ENCODE measurements at regions not wholly inside any gene's neighbourhood (a gene's known extent, or its start where the extent isn't known, plus 50 kb on each side); places are given as distances from the start of the nearest gene placed in this dataset.

DNA sequence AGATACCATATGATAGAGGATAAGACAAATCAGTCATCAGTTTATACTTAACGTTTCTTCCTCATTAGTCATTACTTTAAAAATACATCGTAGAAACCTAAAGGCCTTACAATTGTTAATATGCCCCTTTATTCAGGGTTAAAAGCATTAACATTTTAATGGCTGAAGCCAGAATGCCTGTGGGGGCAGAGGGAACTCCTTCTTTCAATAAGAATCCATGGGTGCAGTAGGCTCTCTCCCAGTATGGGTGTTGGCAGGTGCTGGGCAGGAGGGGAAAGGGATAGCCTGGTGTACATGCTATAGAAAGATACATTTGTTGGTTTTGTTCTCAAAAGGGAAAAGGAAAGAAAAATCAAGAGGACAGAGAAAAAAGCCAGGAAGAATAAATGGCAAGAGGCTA, 1035.7 kb upstream of the POU3F3 start:
- H3K27ac Mint-ChIP-seq: no peak overlapping the region
- H3K27me3 Mint-ChIP-seq (ENCODE audit: low read depth): no peaks in the 10 kb centered on the region
- ATAC-seq (replicated peaks in 1 of 2) (no peak), DNase-seq (no peak)
- no peaks in the 10 kb centered on the region for H3K4me1 Mint-ChIP-seq (ENCODE audit: low read depth)
- H3K36me3 Mint-ChIP-seq (ENCODE audit: insufficient read depth in 2 of 2): no peaks in the 10 kb centered on the region
- no peak overlapping the region for H3K4me3 Mint-ChIP-seq
- peaks cover 1 to 9% of the 10 kb centered on the region in 2 donors for H3K9me3 Mint-ChIP-seq

DNA sequence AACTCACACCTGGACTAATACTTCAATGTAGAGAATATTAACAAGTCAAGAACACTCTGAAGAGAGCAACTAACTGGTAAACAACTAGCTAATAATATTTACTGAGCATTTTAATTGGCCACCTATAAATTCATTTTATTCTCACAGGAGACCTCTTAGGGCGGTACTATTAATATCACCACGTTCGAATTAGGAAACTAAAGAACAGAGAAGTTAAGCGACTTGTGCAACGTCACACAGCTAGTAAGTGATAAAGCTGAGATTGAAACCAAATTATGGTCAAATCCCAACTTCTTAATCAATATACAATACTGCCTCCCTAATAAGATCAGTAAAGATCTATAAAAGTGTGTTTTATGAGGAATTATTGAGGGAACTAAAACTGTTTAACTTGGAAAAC, 1034.3 kb upstream of the POU3F3 start:
- Mint-ChIP-seq H3K27me3 (ENCODE audit: low read depth) (no peaks in the 10 kb centered on the region), H3K9me3 (peaks cover 0 to 7% of the 10 kb centered on the region in 2 donors), H3K4me3 (no peak overlapping the region), H3K27ac (no peak overlapping the region), H3K4me1 (ENCODE audit: low read depth) (no peaks in the 10 kb centered on the region), H3K36me3 (ENCODE audit: insufficient read depth in 2 of 2) (no peaks in the 10 kb centered on the region)
- DNase-seq (no peak), ATAC-seq (replicated peaks in 1 of 2) (no peak)

DNA sequence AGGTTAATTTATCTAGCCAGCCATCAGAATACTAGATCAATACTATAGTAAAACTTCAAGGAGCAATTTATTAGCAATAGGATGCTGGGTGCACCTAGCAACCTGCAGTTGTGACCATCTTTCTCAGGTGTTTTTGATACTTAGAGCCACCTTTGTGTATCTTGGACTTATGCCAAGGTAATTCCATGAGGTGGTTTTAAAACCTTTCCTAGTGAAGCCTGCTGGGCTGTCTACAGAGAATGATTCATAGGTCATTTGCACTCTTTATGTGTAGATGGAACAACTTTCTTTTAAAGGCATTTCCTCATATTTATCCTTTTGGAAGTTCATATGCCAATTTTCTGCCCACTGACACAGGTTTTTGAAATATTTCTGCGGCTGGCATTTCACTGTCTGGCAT, 1030.1 kb upstream of the POU3F3 start:
- Mint-ChIP-seq H3K36me3 (ENCODE audit: insufficient read depth in 2 of 2) (peaks cover 0 to 2% of the 10 kb centered on the region in 2 donors), H3K27me3 (ENCODE audit: low read depth) (no peaks in the 10 kb centered on the region), H3K4me3 (no peak overlapping the region), H3K4me1 (ENCODE audit: low read depth) (no peaks in the 10 kb centered on the region), H3K9me3 (peaks cover 6 to 13% of the 10 kb centered on the region in 2 donors), H3K27ac (no peak overlapping the region)
- ATAC-seq (replicated peaks in 1 of 2) (no peak), DNase-seq (no peak)

DNA sequence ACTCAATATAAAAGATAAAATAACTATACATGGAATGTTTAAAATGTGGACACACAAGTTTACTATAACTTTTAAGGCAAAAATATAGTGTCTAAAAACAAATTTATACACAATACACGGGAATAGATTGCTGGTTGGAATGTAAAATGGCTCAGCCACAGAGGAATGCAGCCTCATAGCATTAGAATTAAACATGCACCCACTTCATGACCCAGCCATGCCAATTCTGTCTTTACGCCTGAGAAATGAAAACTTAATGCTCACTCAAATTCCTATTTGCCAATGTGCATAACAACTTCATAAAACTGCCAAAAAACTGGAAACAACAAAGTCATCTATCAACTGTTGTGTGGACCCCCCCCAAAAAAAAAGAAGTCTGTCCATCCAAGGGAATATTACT, 1006.6 kb upstream of the POU3F3 start:
- Mint-ChIP-seq H3K4me3 (no peak overlapping the region), H3K9me3 (peaks cover 10 to 12% of the 10 kb centered on the region in 2 donors), H3K27ac (no peak overlapping the region), H3K36me3 (ENCODE audit: insufficient read depth in 2 of 2) (no peaks in the 10 kb centered on the region), H3K27me3 (ENCODE audit: low read depth) (no peaks in the 10 kb centered on the region), H3K4me1 (ENCODE audit: low read depth) (no peaks in the 10 kb centered on the region)
- DNase-seq (no peak), ATAC-seq (replicated peaks in 1 of 2) (no peak)

DNA sequence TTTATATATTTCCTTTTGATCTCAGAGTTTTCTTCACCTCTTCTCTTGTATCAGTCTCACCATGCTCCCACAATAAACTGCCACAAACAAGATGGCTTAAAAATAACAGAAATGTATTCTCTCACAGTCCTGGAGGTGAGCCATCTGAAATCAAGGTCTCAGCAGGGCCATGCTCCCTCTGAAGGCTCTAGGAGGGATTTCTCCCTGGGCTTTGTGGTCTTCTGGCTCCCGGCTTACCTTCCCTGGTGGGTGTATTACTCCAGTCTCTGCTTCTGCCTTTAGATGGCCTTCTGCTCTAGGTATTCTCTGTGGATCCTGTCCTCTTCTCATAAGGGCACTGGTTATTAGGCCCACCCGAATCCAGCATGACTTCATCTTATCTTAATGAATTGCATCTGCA, 994.7 kb upstream of the POU3F3 start:
- peaks cover 0 to 6% of the 10 kb centered on the region in 2 donors for H3K9me3 Mint-ChIP-seq
- ATAC-seq (replicated peaks in 1 of 2): no peak
- H3K27me3 Mint-ChIP-seq (ENCODE audit: low read depth): no peaks in the 10 kb centered on the region
- no peaks in the 10 kb centered on the region for H3K36me3 Mint-ChIP-seq (ENCODE audit: insufficient read depth in 2 of 2)
- no peak overlapping the region for H3K27ac Mint-ChIP-seq
- no peak overlapping the region for H3K4me3 Mint-ChIP-seq
- DNase-seq: no peak
- H3K4me1 Mint-ChIP-seq (ENCODE audit: low read depth): no peaks in the 10 kb centered on the region

DNA sequence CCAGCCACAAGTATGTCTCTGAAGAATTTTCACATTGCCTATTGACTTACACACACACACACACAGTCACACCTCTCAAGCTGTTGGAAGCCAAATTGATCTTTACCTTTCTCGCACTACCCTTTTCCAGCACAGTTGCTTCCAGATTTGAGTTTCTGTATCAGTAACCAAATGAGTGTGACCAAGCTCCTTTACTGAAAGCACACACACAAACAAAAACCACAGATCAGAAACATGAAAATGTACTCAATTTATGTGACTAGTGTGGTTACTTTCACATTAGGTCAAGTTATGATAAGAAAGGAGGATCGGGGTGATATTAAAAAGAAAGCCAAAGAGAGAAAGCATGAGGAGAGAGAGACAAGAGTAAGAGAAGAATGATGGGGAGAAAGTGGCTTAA, 993.9 kb upstream of the POU3F3 start:
- ATAC-seq (replicated peaks in 1 of 2) (no peak), DNase-seq (no peak)
- H3K27ac Mint-ChIP-seq: no peak overlapping the region
- no peak overlapping the region for H3K4me3 Mint-ChIP-seq
- no peaks in the 10 kb centered on the region for H3K4me1 Mint-ChIP-seq (ENCODE audit: low read depth)
- H3K27me3 Mint-ChIP-seq (ENCODE audit: low read depth): no peaks in the 10 kb centered on the region
- peaks cover 0 to 6% of the 10 kb centered on the region in 2 donors for H3K9me3 Mint-ChIP-seq
- H3K36me3 Mint-ChIP-seq (ENCODE audit: insufficient read depth in 2 of 2): no peaks in the 10 kb centered on the region

DNA sequence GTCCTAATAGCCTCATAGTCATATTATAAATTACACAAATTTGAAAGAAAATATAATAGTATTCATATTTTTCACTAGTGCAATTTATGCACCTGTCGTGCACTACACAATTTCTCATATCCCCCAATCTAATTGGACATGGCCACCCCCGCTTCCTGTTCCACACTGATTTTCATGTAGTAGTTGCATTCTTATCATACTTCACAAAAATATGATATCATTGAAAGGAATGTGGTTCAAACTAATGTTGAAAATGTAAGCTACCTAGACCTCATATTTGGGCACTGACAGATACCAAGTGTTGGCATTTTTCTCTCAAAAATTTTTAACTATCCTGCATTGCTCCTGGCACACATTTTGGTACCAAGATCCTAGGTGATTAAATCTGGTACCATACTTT, 985.5 kb upstream of the POU3F3 start:
- DNase-seq (no peak), ATAC-seq (replicated peaks in 1 of 2) (no peak)
- Mint-ChIP-seq H3K27me3 (ENCODE audit: low read depth) (no peaks in the 10 kb centered on the region), H3K4me3 (no peak overlapping the region), H3K4me1 (ENCODE audit: low read depth) (no peaks in the 10 kb centered on the region), H3K9me3 (peaks cover 3 to 6% of the 10 kb centered on the region in 2 donors), H3K36me3 (ENCODE audit: insufficient read depth in 2 of 2) (no peaks in the 10 kb centered on the region), H3K27ac (no peak overlapping the region)

DNA sequence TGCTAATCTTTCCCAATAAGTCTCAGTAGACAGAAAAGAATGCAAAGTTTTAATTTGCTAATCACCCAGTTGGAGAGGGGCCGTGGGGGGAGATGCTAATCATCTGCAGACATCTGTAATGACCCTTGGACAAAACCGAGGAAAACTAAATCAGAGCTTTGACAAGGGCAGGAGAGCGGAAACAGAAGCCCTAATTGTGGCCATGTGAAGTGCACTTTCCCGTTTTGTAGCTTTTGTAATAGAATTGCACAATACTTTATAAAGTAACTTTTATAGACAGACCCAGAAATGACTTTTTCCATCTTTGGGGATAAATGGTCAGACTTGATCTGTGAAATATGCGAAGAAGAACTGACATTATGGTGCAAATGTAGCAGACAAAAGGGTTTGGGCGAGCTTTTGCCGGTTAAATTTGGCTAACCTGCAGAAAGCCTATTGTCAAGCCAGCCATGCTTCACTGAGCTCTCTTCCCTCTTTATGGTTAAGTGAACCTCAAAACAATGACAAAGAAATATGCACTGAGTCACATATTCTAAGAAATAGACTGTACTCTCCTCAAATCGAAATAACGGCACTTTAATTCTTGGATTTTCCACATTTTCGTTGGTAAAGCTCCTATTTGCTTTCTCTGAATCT, 980.1 kb upstream of the POU3F3 start:
- no peak for DNase-seq
- no peak for ATAC-seq (replicated peaks in 1 of 2)
- H3K27me3 Mint-ChIP-seq (ENCODE audit: low read depth): no peaks in the 10 kb centered on the region
- H3K27ac Mint-ChIP-seq: no peak overlapping the region
- no peak overlapping the region for H3K4me3 Mint-ChIP-seq
- peaks cover 4 to 5% of the 10 kb centered on the region in 2 donors for H3K9me3 Mint-ChIP-seq
- no peaks in the 10 kb centered on the region for H3K36me3 Mint-ChIP-seq (ENCODE audit: insufficient read depth in 2 of 2)
- H3K4me1 Mint-ChIP-seq (ENCODE audit: low read depth): no peaks in the 10 kb centered on the region

DNA sequence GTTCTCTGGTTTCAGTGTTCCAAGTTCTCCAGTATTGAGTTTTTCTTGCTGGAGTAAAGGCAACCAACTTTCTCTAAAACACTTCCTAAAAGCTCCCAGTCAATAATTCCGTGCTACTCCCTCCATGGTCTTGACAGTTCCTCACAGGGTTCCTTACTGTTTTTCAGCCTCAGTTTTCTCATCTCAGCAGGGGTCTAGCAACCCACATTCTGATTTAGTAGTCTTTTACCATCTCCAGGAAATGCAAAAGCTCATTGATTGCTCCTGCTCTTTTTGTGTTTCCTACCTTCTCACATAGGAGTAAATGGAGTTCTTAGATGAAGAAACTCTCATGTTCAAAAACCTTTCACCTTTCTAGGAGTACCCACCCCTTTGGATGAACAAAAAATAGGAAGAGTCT, 978.8 kb upstream of the POU3F3 start:
- Mint-ChIP-seq H3K27ac (no peak overlapping the region), H3K4me3 (no peak overlapping the region), H3K36me3 (ENCODE audit: insufficient read depth in 2 of 2) (no peaks in the 10 kb centered on the region), H3K4me1 (ENCODE audit: low read depth) (no peaks in the 10 kb centered on the region), H3K9me3 (peaks cover 4 to 5% of the 10 kb centered on the region in 2 donors), H3K27me3 (ENCODE audit: low read depth) (no peaks in the 10 kb centered on the region)
- ATAC-seq (replicated peaks in 1 of 2) (no peak), DNase-seq (no peak)

DNA sequence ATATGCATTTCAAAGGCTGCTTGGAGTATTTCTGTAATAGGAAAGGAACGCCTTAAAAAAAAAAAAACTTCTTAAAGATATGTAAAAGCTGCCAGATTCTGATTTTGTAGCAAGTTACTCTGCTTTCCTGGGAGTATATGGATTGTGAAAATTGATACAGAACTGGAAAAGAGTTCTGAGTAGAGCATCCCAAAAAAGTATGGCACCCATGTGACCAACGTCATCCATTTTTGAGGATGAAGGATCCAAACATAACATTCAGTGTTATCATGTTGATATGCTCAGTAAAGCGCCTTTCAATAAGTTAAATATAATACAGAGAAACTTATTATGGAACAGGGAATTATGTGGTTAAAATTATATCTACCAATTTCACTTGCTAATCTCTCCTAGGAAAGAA, 978.4 kb upstream of the POU3F3 start:
- DNase-seq: no peak
- no peak overlapping the region for H3K4me3 Mint-ChIP-seq
- no peak overlapping the region for H3K27ac Mint-ChIP-seq
- no peaks in the 10 kb centered on the region for H3K36me3 Mint-ChIP-seq (ENCODE audit: insufficient read depth in 2 of 2)
- H3K4me1 Mint-ChIP-seq (ENCODE audit: low read depth): no peaks in the 10 kb centered on the region
- H3K9me3 Mint-ChIP-seq: peaks cover 4% of the 10 kb centered on the region in 2 donors
- no peak for ATAC-seq (replicated peaks in 1 of 2)
- no peaks in the 10 kb centered on the region for H3K27me3 Mint-ChIP-seq (ENCODE audit: low read depth)

DNA sequence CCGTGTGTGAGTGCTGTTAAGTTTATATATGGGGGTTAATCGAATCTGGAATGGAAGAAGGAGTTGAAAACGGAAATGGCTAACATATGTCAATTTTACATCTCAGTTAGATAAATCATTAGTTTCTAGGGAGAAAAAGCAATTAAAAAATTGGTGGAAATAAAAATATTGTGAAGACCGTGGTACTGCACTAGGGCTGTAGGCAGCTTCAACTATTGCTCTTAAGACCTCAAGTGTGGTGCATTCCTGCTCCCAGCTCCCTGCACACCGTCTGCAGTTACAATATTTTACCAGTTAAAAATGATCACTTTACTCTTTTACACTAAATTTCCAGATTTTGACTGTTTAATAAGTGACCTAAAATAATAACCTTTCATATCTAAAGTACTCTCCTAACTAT, 977.3 kb upstream of the POU3F3 start:
- no peaks in the 10 kb centered on the region for H3K27me3 Mint-ChIP-seq (ENCODE audit: low read depth)
- H3K9me3 Mint-ChIP-seq: peaks cover under 1 to 5% of the 10 kb centered on the region in 2 donors
- no peak for ATAC-seq (replicated peaks in 1 of 2)
- no peak overlapping the region for H3K27ac Mint-ChIP-seq
- H3K36me3 Mint-ChIP-seq (ENCODE audit: insufficient read depth in 2 of 2): no peaks in the 10 kb centered on the region
- H3K4me1 Mint-ChIP-seq (ENCODE audit: low read depth): no peaks in the 10 kb centered on the region
- DNase-seq: no peak
- no peak overlapping the region for H3K4me3 Mint-ChIP-seq

DNA sequence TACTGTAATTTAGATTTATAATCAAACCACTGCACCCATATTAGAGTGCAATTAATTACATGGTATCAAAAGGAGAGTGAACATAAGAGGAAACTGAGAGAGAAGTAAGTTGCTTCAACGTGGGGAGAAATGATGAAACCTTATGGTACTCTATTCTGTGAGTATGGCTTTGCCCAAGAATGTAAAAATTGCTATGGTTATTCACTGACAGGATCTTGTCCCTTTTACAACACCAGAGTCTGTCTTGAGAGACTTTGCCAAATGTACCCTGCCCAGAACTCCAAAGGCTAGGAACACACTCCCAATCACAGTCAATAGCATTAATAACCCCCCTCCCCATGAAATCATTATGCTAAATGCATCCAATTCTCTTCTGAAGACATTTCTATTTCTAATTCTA, 974.8 kb upstream of the POU3F3 start:
- H3K27ac Mint-ChIP-seq: no peak overlapping the region
- no peaks in the 10 kb centered on the region for H3K27me3 Mint-ChIP-seq (ENCODE audit: low read depth)
- ATAC-seq (replicated peaks in 1 of 2) (no peak), DNase-seq (no peak)
- no peaks in the 10 kb centered on the region for H3K4me1 Mint-ChIP-seq (ENCODE audit: low read depth)
- H3K9me3 Mint-ChIP-seq: peaks cover 0 to 4% of the 10 kb centered on the region in 2 donors
- no peak overlapping the region for H3K4me3 Mint-ChIP-seq
- no peaks in the 10 kb centered on the region for H3K36me3 Mint-ChIP-seq (ENCODE audit: insufficient read depth in 2 of 2)

DNA sequence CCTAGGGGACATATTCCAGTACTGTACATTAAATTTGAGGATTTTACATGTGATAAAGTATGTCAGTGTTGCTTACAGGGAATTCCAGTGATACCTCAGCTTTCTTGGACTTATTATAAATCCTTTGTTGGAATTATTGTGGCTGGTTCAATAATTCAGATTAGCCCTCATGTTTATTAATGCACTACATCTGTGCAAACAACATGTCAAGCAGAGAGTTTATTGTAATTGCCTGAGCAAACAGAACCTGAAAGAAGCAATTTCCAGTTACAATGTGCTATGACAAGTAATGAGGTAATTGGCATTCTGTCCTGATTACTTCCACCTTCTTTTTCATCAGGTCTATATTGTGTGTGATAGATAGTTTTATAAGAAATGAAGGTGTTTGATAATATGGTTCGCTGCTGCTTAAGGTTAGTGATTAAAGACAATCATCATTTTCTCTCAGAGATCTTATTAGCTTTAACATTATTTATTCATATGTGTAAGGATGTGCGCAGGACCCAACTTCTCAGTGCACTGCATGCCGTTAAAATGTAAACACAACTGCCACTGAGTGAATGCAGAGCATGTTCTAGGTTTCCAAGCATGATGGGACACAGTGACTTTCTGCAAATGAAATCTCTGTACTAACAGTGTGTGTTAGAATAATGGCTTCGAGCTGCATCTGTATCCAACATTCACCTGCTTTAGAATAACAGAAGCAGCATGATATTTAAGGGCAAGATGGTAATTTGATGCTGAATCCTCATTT, 973.7 kb upstream of the POU3F3 start:
- no peak overlapping the region for H3K4me3 Mint-ChIP-seq
- ATAC-seq (replicated peaks in 1 of 2) (no peak), DNase-seq (no peak)
- H3K9me3 Mint-ChIP-seq: peaks cover 0 to 5% of the 10 kb centered on the region in 2 donors
- no peaks in the 10 kb centered on the region for H3K27me3 Mint-ChIP-seq (ENCODE audit: low read depth)
- no peaks in the 10 kb centered on the region for H3K36me3 Mint-ChIP-seq (ENCODE audit: insufficient read depth in 2 of 2)
- H3K27ac Mint-ChIP-seq: no peak overlapping the region
- no peaks in the 10 kb centered on the region for H3K4me1 Mint-ChIP-seq (ENCODE audit: low read depth)

DNA sequence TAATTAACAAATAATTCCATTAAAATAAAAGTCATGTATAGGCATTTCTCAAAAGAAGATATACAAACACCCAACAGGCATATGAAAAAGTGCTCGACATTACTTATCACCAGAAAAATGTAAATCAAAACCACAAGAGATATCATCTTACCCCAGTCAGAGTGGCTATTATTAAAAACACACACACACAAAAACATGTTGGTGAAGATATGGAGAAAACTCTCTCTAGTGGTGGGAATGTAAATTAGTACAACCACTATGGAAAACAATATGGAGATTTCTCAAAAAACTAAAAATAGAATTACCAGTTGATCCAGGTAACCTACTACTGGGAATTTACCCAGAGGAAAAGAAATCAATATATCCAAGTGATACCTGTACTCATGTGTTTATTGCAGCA, 966.3 kb upstream of the POU3F3 start:
- Mint-ChIP-seq H3K4me3 (no peak overlapping the region), H3K4me1 (ENCODE audit: low read depth) (no peaks in the 10 kb centered on the region), H3K27ac (no peak overlapping the region), H3K9me3 (peaks cover 6 to 10% of the 10 kb centered on the region in 2 donors), H3K27me3 (ENCODE audit: low read depth) (no peaks in the 10 kb centered on the region), H3K36me3 (ENCODE audit: insufficient read depth in 2 of 2) (no peaks in the 10 kb centered on the region)
- DNase-seq (no peak), ATAC-seq (replicated peaks in 1 of 2) (no peak)

All from activated T-cell treated with anti-CD3 and anti-CD28 coated beads, Interleukin-2, amount 50 U/mL, for 72 hours (primary cell).